Naive thymus-derived CD4-positive, alpha-beta T cell (primary cell): ENCODE measurements at regions not wholly inside any gene's neighbourhood (a gene's known extent, or its start where the extent isn't known, plus 50 kb on each side); places are given as distances from the start of the nearest gene placed in this dataset.

ENCODE experiments used
- ATAC-seq: fragments of 150-1000 bp; cut with Tn5 transposase; 2 replicates; pipeline ENCODE4 v1.10.0; 2021; ENCODE audit warnings: mild to moderate bottlenecking, moderate library complexity
- CTCF ChIA-PET: fragments of 350-600 bp; sonication (Branson Sonifier 250); formaldehyde crosslinking; loops from one replicate; lab custom pipeline; 2021; ENCODE audit warnings: antibody characterized with exemption; lab: Charles Lee
- POLR2A ChIA-PET: fragments of 350-600 bp; sonication (Branson Sonifier 250); formaldehyde crosslinking; loops from one replicate; lab custom pipeline; 2021; ENCODE audit warnings: antibody characterized with exemption, inconsistent platforms; lab: Charles Lee
- DNase-seq, 9 donors: peaks; one replicate each; pipeline versions ENCODE4 v3.0.0 to v3.0.0-alpha.2; 2020 to 2022; ENCODE audit warnings: mixed read lengths in 1 of 9
- H3K27ac ChIP-seq: one replicate; pipeline ENCODE4 v1.7.0; 2013; ENCODE audit warnings: mild to moderate bottlenecking, low read depth, low read length, moderate library complexity
- H3K27me3 ChIP-seq, 2 donors: one replicate each; pipeline ENCODE4 v1.7.0; 2013; ENCODE audit warnings: low read length in 2 of 2, mild to moderate bottlenecking in 2 of 2, moderate library complexity in 2 of 2; ENCODE audit not compliant: control insufficient read depth in 2 of 2, insufficient read depth in 2 of 2
- H3K36me3 ChIP-seq, 3 experiments: 1 replicate in 2 of 3; 2 replicates in 1 of 3; pipeline ENCODE4 v1.7.0; 2013; ENCODE audit warnings: low read length in 3 of 3, mild to moderate bottlenecking in 3 of 3, moderate library complexity in 1 of 3; ENCODE audit not compliant: insufficient read depth in 3 of 3, control insufficient read depth in 2 of 3
- H3K4me1 ChIP-seq, 2 donors: one replicate each; pipeline ENCODE4 v1.7.0; 2013; ENCODE audit warnings: low read length in 2 of 2, mild to moderate bottlenecking in 2 of 2, moderate library complexity in 1 of 2; ENCODE audit not compliant: control insufficient read depth in 2 of 2, insufficient read depth in 2 of 2
- H3K4me3 ChIP-seq: 2 replicates; pipeline ENCODE4 v1.7.0; 2013; ENCODE audit warnings: mild to moderate bottlenecking, low read length
- H3K9me3 ChIP-seq, 3 experiments: 1 replicate in 2 of 3; 2 replicates in 1 of 3; pipeline ENCODE4 v1.7.0; 2013; ENCODE audit warnings: low read length in 3 of 3; ENCODE audit not compliant: control insufficient read depth in 2 of 3
- H3K27ac Mint-ChIP-seq, 9 donors: one replicate each; pipeline ENCODE4 v1.8.0; 2020 to 2022; ENCODE audit warnings: mixed read lengths in 9 of 9, mild to moderate bottlenecking in 8 of 9, moderate library complexity in 5 of 9, inconsistent platforms in 2 of 9
- H3K27me3 Mint-ChIP-seq, 5 donors: one replicate each; pipeline ENCODE4 v1.8.0; 2021 to 2022; ENCODE audit warnings: mixed read lengths in 5 of 5, mild to moderate bottlenecking in 1 of 5
- H3K36me3 Mint-ChIP-seq, 5 donors: one replicate each; pipeline ENCODE4 v1.8.0; 2020 to 2022; ENCODE audit warnings: mixed read lengths in 5 of 5, mild to moderate bottlenecking in 3 of 5, inconsistent platforms in 1 of 5
- H3K4me1 Mint-ChIP-seq, 7 donors: one replicate each; pipeline ENCODE4 v1.8.0; 2020 to 2022; ENCODE audit warnings: mixed read lengths in 7 of 7, mild to moderate bottlenecking in 3 of 7, inconsistent platforms in 1 of 7
- H3K4me3 Mint-ChIP-seq, 10 donors: one replicate each; pipeline ENCODE4 v1.8.0; 2020 to 2022; ENCODE audit warnings: mild to moderate bottlenecking in 10 of 10, mixed read lengths in 10 of 10, moderate library complexity in 6 of 10, inconsistent platforms in 2 of 10
- H3K9me3 Mint-ChIP-seq, 11 donors: one replicate each; pipeline ENCODE4 v1.8.0; 2020 to 2022; ENCODE audit warnings: mixed read lengths in 11 of 11, mild to moderate bottlenecking in 4 of 11, inconsistent platforms in 1 of 11, moderate library complexity in 1 of 11
- intact Hi-C, 2 donors: fragments of 100-400 bp; cut with micrococcal nuclease; formaldehyde crosslinking; loops; one replicate each; pipeline ENCODE4 v1.15.1; 2023

DNA sequence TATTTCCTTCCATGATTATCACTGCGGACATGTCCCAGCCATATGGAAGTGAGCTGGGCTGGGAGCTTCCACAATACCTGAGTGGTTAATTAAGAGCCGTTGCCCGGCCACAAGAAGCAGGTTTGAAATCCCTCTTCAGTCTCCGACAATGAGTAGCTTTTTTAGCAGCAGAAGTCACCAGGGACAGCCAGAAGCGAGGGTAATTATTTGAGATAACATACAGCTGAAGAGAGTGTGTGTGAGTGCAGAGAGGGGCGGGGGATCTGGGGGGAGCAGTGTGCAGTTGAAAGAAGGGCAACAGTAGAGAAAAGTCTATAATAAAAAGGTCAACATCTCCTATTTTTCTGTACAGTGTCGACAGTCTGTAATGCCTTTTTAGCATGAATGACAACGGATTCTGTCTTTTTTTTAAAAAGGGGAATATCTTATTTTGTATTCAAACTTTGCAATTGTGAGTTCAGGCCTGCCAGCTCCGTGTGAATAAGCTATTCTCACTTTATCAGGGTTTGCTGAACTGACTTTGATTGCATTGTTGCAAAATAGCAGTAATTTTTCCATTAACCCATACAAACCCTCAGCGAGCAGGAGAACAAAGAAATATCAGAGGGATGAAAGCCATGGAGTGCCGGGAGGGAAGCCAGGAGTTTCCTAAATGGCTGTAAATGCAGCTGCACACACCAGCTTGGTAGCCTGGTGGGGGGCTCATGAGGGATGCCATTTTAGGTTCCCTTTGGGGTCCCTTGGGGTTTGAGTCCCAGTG is 220.3 kb upstream of the IRX3 start:
- Mint-ChIP-seq H3K9me3 (peaks cover 0 to 4% (median 0%) of the 10 kb centered on the region in 11 donors), H3K4me3 (no peak overlapping the region), H3K4me1 (no peaks in the 10 kb centered on the region), H3K27me3 (peaks cover 10 to 34% (median 24%) of the 10 kb centered on the region in 5 donors), H3K27ac (no peak overlapping the region), H3K36me3 (no peaks in the 10 kb centered on the region)
- Histone ChIP-seq H3K27ac (no peak overlapping the region), H3K36me3 (no peaks in the 10 kb centered on the region), H3K4me3 (no peak overlapping the region), H3K27me3 (no peaks in the 10 kb centered on the region), H3K4me1 (no peaks in the 10 kb centered on the region), H3K9me3 (no peaks in the 10 kb centered on the region)
- DNase-seq (no peak), ATAC-seq (no peak)
- ChIA-PET CTCF (no interaction called here), POLR2A (no interaction called here)
- intact Hi-C loops = no loop called here

GRCh38 chr16:54506214-54506580 is 219.6 kb upstream of the IRX3 start:
- intact Hi-C loops = no loop called here

GRCh38 chr16:54505549-54506213 is 219.1 kb upstream of the IRX3 start:
- ATAC-seq (no peak), DNase-seq (no peak)
- Histone ChIP-seq H3K4me1 (no peaks in the 10 kb centered on the region), H3K4me3 (no peak overlapping the region), H3K27me3 (no peaks in the 10 kb centered on the region), H3K36me3 (no peaks in the 10 kb centered on the region), H3K9me3 (no peaks in the 10 kb centered on the region), H3K27ac (no peak overlapping the region)
- H3K4me1 Mint-ChIP-seq = no peaks in the 10 kb centered on the region
- ChIA-PET POLR2A (no interaction called here), CTCF (no interaction called here)
- H3K27me3 Mint-ChIP-seq = peaks cover 10 to 39% (median 24%) of the 10 kb centered on the region in 5 donors
- peaks cover 0 to 5% (median 0%) of the 10 kb centered on the region in 11 donors for H3K9me3 Mint-ChIP-seq
- no peak overlapping the region for H3K27ac Mint-ChIP-seq
- intact Hi-C loops = no loop called here
- no peaks in the 10 kb centered on the region for H3K36me3 Mint-ChIP-seq
- H3K4me3 Mint-ChIP-seq = no peak overlapping the region

More at GRCh38 chr16:54506214-54506580, 219.6 kb upstream of the IRX3 start:
- Mint-ChIP-seq H3K9me3 (peaks cover 0 to 4% (median 0%) of the 10 kb centered on the region in 11 donors), H3K36me3 (no peaks in the 10 kb centered on the region), H3K27ac (no peak overlapping the region), H3K27me3 (peaks cover 10 to 35% (median 24%) of the 10 kb centered on the region in 5 donors), H3K4me1 (no peaks in the 10 kb centered on the region), H3K4me3 (no peak overlapping the region)
- no peak for ATAC-seq
- Histone ChIP-seq H3K4me1 (no peaks in the 10 kb centered on the region), H3K9me3 (no peaks in the 10 kb centered on the region), H3K27me3 (no peaks in the 10 kb centered on the region), H3K36me3 (no peaks in the 10 kb centered on the region), H3K4me3 (no peak overlapping the region), H3K27ac (no peak overlapping the region)
- ChIA-PET POLR2A (no interaction called here), CTCF (no interaction called here)
- no peak for DNase-seq

DNA sequence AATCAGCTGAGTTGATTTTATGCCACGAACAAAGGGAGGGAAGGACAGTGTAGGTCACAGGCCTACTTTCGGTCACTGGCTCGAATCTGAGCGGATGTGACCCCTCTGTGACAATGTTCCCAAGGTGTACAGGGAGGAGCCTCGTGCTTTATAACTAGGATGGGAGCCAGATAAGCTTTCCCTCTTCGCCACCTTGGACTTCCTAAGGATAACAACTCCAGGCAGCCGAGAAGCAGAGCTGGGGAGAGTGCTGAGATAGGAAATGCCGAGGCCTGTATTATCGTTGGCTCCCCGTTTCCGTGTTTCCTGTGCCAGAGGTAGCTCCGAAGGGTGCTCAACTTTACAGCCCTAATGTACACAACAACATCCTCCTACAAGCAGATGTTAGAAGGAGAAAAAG is 217.8 kb upstream of the IRX3 start:
- no peak overlapping the region for H3K4me3 Mint-ChIP-seq
- no peaks in the 10 kb centered on the region for H3K4me1 Mint-ChIP-seq
- intact Hi-C loops = no loop called here
- H3K36me3 Mint-ChIP-seq = no peaks in the 10 kb centered on the region
- H3K27me3 Mint-ChIP-seq = peaks cover 10 to 39% (median 23%) of the 10 kb centered on the region in 5 donors
- Histone ChIP-seq H3K9me3 (no peaks in the 10 kb centered on the region), H3K36me3 (no peaks in the 10 kb centered on the region), H3K4me1 (no peaks in the 10 kb centered on the region), H3K27me3 (no peaks in the 10 kb centered on the region), H3K4me3 (no peak overlapping the region), H3K27ac (no peak overlapping the region)
- H3K27ac Mint-ChIP-seq = no peak overlapping the region
- ChIA-PET POLR2A (no interaction called here), CTCF (no interaction called here)
- peaks cover 0 to 5% (median 0%) of the 10 kb centered on the region in 11 donors for H3K9me3 Mint-ChIP-seq
- ATAC-seq (no peak), DNase-seq (no peak)

DNA sequence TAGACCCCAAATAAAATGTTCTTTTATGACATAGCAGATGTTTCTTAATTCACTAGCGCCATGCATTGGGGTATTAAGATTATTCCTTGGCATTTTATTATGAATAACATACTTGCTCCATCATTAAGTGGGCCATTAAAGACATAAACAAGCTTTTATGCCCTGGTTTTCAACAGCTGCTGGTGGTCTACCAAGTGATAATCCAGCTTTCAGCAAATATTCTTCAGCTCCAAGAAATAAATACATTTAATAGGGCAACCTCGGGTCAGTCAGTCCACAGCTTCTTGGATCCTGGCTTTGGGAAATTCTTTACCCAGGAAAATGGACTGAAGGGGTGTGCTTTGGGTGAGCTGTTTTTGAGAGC is 217.3 kb upstream of the IRX3 start:
- Mint-ChIP-seq H3K27ac (no peak overlapping the region), H3K4me3 (no peak overlapping the region), H3K4me1 (no peaks in the 10 kb centered on the region), H3K27me3 (peaks cover 10 to 39% (median 23%) of the 10 kb centered on the region in 5 donors), H3K36me3 (no peaks in the 10 kb centered on the region), H3K9me3 (peaks cover 0 to 5% (median 0%) of the 10 kb centered on the region in 11 donors)
- POLR2A ChIA-PET = no interaction called here
- no peak for ATAC-seq
- H3K9me3 ChIP-seq = no peaks in the 10 kb centered on the region
- H3K36me3 ChIP-seq = no peaks in the 10 kb centered on the region
- no peaks in the 10 kb centered on the region for H3K4me1 ChIP-seq
- H3K27ac ChIP-seq = no peak overlapping the region
- intact Hi-C loops = no loop called here
- H3K27me3 ChIP-seq = no peaks in the 10 kb centered on the region
- DNase-seq = no peak
- CTCF ChIA-PET = no interaction called here
- no peak overlapping the region for H3K4me3 ChIP-seq

GRCh38 chr16:54503011-54503855 is 216.6 kb upstream of the IRX3 start:
- H3K27me3 Mint-ChIP-seq = peaks cover 10 to 39% (median 18%) of the 10 kb centered on the region in 5 donors
- DNase-seq (no peak), ATAC-seq (no peak)
- peaks cover 0 to 8% (median 4%) of the 10 kb centered on the region in 11 donors for H3K9me3 Mint-ChIP-seq
- no peaks in the 10 kb centered on the region for H3K36me3 Mint-ChIP-seq
- Histone ChIP-seq H3K27me3 (no peaks in the 10 kb centered on the region), H3K27ac (no peak overlapping the region), H3K4me1 (no peaks in the 10 kb centered on the region), H3K9me3 (no peaks in the 10 kb centered on the region), H3K36me3 (no peaks in the 10 kb centered on the region), H3K4me3 (no peak overlapping the region)
- H3K4me3 Mint-ChIP-seq = no peak overlapping the region
- no peaks in the 10 kb centered on the region for H3K4me1 Mint-ChIP-seq
- intact Hi-C loops = no loop called here
- no peak overlapping the region for H3K27ac Mint-ChIP-seq
- ChIA-PET CTCF (interaction anchor here (0.6 kb wide), 2 partner anchors 15 to 857 kb away, joined by 3 to 4 read pairs; no protein-coding TSS in a partner anchor), POLR2A (no interaction called here)
